NCI-H1417 (cell line): ENCODE measurements at regions not wholly inside any gene's neighbourhood (a gene's known extent, or its start where the extent isn't known, plus 50 kb on each side); places are given as distances from the start of the nearest gene placed in this dataset.
A peak's percentile ranks its signal among the peaks of the same experiment; 100 is the strongest.

Source experiments
- DNase-seq, 3 experiments: peaks; one replicate each; lab custom pipeline; 2025; lab: John Stamatoyannopoulos, UW

DNA sequence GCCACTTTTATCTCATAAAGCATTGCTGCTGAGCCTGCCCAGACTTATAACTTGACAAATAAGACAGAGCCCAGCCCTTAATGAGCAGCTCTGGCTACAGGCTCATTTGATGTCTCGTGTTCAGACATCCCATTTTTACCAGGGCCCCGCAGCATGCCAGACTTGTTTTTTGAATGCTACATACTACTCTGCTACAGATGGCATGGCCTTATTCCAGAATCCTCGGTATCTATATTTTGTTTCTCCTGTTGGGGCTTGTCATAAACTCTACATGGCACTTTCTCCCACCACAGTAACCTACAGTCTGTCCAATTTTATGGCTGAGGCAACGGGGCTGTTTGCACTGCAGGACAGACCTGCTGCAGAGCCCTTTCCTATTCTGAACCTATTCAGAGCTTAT is 179.0 kb upstream of the DDX18 start:
- no peak for DNase-seq

DNA sequence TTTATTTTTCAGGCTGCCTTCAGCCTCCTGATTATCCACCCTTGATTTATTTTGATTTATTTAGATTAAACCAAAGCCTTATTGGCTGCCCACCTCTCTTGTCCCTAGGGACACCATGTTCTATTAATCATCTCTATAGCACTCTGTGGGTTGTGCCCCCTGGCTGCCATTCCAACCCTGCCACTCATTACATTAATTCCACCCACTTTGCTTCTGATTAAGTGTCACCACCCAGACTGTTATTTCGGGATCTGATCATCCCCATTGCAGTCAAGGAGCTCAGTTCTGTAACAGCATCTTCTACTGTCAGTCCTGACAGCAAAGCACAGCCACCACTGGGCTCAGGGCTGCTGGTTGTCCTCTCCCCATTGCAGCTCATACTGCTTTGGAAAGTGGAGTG is 175.1 kb upstream of the DDX18 start:
- no peak for DNase-seq

DNA sequence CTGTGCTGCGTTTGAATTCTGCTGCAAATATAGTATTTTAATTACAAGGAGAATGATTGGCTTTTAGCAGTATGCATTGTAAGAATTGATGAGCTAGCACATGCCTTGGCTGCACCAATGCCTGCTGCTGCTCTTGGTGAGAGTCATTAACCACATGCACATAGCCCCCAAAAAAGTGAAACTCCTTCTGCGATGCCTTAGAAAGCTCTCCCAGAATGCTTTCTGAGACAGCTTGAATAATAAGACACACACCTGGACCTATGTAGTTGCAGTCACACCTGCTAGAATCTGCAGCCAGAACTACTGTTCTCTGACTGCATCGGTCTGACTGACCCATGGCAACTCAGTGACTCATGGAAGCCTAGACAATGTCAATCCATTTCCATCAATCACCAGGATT is 170.1 kb upstream of the DDX18 start:
- DNase-seq = no peak

DNA sequence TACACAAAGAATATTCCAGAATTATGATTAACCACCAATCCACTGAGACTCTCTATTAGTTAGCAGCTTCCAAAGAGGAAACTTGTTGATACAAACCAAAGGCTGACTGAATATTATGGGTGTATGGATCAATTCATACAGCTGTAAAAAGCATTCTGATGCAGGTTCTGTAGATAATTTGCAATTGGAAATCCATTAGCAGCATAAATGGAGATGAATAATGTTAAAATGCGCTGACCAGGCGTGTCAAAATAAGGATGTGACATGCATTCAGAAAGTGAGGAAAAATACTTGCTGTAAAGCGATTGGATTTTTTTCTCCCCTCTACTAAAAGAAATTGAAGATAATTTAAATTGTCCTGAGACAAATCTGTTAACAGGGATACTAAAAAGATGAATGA is 169.0 kb upstream of the DDX18 start:
- DNase-seq = no peak

DNA sequence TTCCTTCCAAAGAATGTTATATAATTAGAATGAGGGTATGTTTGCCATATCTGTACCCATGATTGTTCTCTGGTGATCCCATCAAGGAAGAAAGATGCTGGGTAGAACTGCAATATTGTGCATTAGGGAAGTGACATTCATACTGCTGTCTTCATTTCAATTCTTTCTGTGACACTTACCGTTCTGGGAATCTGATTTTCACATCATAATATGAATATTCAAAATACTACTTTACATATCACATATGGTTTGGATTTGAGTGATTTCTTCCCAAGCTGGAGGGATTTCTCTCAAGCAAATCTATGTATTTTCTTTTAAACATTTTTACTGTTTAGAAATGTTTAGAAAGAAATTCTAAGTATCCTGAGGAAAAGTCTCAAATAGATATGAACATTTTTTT is 168.4 kb upstream of the DDX18 start:
- DNase-seq = no peak

- DNase-seq = no peak
Observed at GRCh38 chr2:117646872-117647271, 167.6 kb upstream of the DDX18 start.

GRCh38 chr2:117656546-117656945 is 157.9 kb upstream of the DDX18 start:
- no peak for DNase-seq

- peak in 1 of 3 experiments; percentile 14 for DNase-seq
Observed at GRCh38 chr2:117661619-117662018, 152.9 kb upstream of the DDX18 start.

- no peak for DNase-seq
Observed at GRCh38 chr2:117674172-117674571, 140.3 kb upstream of the DDX18 start.

- peak in 1 of 3 experiments; percentile 7 for DNase-seq
Observed at GRCh38 chr2:117679952-117680351, 134.5 kb upstream of the DDX18 start.

DNA sequence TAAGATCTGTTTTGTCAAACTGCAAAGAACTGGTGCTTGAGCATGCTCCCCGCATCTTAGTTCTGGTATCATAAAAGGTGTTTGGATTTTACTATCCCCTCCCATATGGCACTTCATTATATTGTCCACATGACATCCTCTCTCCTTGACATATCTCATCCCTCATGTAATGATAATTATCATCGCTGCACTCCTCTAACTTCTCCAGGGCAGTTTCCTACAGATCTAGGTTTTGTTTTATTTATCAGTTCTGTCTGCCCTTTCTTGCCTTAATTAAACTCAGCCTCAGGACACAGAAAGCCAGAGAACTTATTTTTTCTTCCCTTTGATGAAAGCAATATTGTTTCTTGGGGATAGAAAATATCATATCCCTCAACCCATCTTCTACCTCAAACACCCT is 129.6 kb upstream of the DDX18 start:
- no peak for DNase-seq

DNA sequence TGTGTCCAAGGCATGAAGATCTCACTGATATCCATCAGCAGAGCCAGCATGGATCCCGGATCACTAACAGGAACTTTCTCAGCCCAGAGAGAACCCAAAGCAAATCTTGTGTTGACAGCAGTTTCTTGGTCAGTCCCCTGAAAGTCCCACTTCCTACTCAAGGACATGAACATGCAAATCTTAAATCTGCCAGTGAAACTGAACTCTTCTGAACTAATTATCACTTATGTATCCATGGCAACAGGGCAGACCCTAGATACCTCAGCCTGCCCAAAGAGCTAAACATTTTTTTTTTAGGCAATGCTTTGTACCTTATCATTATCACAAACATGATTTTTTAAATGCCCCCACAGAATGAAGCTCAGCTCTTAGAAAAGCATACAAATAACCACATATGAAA is 127.8 kb upstream of the DDX18 start:
- no peak for DNase-seq

GRCh38 chr2:117691595-117691994 is 122.9 kb upstream of the DDX18 start:
- DNase-seq = peak in 2 of 3 experiments; percentile 30 to 77

- peak in 2 of 3 experiments; percentile 30 to 77 for DNase-seq
Observed at GRCh38 chr2:117692001-117692763, 122.3 kb upstream of the DDX18 start.

- DNase-seq = peak in 1 of 3 experiments; percentile 70
Observed at GRCh38 chr2:117693154-117693553, 121.3 kb upstream of the DDX18 start.

DNA sequence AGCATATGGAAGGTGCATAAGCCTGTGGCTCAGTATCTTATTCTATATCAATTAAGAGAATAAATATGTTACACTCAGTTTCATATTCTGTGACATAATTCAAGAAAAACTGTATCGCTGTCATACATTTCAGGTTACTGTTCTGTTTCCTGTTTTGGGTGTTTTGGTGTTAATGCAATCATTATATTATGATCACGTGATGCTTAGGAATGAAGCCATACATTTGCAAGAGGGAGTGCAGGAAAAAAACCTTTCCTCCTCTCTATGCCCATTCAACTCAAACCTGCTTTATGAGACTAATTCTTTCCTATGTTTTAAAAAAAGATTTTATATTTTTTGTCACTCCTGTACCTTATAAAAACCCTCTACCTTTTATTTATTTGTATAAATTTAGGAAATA is 120.8 kb upstream of the DDX18 start:
- no peak for DNase-seq

DNA sequence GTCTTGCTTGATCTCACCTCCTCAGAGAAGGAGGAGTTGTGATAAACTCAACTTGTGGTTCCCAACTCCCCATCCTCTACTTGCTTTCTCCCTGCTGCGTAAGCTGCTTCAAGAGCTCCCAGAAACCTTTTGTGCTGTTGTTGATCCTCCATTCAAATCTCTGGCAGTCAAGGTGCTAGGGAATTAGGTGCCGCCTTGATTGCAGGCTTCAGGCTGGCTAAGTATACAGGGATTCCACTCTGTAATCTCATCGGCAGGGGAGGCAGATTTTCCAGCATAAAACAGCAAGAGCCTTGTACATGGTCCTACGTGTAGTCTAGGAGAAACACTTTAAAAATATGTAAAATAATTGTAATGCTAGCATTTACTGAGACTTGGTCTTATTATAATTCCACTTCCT is 116.2 kb upstream of the DDX18 start:
- DNase-seq = no peak

GRCh38 chr2:117698819-117699218 is 115.7 kb upstream of the DDX18 start:
- no peak for DNase-seq

GRCh38 chr2:117700471-117700870 is 114.0 kb upstream of the DDX18 start:
- no peak for DNase-seq

DNA sequence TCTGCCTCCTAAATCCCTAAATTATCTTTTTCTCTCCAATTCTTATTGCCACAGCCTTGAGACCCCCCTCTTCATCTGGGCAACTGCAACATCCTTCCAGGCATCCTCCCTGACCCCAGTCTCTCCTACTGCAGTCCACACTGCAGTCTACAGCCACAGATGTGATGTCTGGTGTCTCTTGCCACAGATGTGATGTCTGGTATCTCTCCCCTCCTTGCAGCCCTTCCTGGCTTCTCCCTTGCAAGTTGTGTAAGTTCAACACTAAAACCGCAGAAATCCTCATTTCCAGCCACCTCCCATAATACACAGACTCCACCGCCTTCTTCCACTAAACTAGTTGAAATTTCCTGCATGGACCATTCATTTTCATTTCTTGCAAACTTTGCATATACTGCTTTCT is 113.1 kb upstream of the DDX18 start:
- DNase-seq = no peak

- no peak for DNase-seq
Observed at GRCh38 chr2:117702098-117702497, 112.4 kb upstream of the DDX18 start.

DNA sequence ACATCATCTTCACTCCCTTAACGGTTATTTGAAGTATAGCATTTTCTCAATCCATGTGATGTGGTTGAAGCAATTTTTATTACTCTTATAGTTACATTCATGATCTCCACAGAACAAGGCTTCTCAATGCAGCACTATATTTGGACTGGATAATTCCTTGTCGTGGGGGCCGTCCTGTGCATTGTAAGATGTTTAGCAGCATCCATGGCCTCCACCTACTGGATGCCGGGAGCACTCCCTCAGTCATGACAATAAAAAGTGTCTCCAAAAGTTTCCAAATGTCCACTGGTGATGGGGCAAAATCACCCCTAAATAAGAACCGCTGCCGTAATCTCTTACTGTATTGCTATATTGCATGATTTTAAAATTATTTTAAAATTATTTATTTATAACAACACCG is 110.6 kb upstream of the DDX18 start:
- DNase-seq = no peak

GRCh38 chr2:117704818-117705217 is 109.7 kb upstream of the DDX18 start:
- no peak for DNase-seq

DNA sequence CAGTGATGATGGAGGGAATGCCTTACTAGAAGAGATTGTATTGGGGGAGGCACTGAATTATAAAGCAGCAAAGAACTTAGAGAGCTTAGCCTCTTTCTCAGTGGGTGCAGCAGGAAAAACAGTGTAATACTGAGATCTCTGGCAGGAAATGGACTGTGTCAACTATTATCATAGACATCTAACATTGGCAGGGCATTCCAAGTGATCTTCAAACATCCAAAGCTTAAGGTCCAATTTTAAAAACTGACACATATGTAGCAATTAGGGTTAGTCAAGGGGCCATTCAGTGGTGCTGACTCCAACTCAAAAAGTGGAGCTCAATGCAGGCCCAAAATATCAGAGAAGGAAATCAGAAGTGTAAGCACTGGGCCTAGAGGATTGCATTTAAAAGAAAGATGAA is 106.6 kb upstream of the DDX18 start:
- no peak for DNase-seq
